Tibial nerve (tissue), 3 donors: ENCODE measurements at regions not wholly inside any gene's neighbourhood (a gene's known extent, or its start where the extent isn't known, plus 50 kb on each side); places are given as distances from the start of the nearest gene placed in this dataset.

ENCODE experiments used
- CTCF ChIP-seq, 5 experiments: fragments of 200-600 bp in 3 of 5; fragments of 450-650 bp in 2 of 5; sonication (generic) in 3 of 5; IDR thresholded peaks; one replicate each; pipeline ENCODE4 v1.5.1; 2016 to 2019; ENCODE audit warnings: antibody characterized with exemption in 5 of 5, mild to moderate bottlenecking in 3 of 5, moderate library complexity in 2 of 5
- POLR2A ChIP-seq, 2 donors: fragments of 450-650 bp; IDR thresholded peaks; one replicate each; pipeline ENCODE4 v1.6.1; 2017; ENCODE audit warnings: antibody characterized with exemption in 2 of 2, mild to moderate bottlenecking in 2 of 2, moderate library complexity in 2 of 2

DNA sequence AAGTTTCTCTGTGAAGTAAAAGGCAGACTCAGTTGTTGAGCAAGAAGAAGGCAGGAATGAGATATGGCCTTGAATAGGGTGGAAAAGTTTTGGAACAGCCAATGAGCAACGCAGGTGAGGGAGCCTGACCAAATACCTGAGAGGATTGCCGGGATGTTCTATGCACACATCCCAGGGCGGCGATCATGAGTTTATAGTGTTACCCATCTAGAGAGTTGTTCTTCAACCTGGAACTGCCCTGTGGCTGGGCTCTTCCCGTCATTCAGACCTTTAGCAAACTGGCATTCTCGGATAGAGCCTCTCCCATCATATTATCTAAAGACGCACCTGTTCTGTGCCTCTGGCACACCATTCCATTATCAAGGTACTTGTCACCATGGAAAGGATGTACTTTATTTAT, 103.0 kb upstream of the KIF5B start:
- TF ChIP-seq POLR2A (IDR thresholded peaks at IDR 0.05) (no peak), CTCF (IDR thresholded peaks at IDR 0.05) (no peak)
